ENCODE measurements at regions not wholly inside any gene's neighbourhood (a gene's known extent, or its start where the extent isn't known, plus 50 kb on each side); places are given as distances from the start of the nearest gene placed in this dataset.

GRCh38 chr2:176388861-176389260 is 119.6 kb downstream of the MTX2 start:
- no peak for DNase-seq

DNA sequence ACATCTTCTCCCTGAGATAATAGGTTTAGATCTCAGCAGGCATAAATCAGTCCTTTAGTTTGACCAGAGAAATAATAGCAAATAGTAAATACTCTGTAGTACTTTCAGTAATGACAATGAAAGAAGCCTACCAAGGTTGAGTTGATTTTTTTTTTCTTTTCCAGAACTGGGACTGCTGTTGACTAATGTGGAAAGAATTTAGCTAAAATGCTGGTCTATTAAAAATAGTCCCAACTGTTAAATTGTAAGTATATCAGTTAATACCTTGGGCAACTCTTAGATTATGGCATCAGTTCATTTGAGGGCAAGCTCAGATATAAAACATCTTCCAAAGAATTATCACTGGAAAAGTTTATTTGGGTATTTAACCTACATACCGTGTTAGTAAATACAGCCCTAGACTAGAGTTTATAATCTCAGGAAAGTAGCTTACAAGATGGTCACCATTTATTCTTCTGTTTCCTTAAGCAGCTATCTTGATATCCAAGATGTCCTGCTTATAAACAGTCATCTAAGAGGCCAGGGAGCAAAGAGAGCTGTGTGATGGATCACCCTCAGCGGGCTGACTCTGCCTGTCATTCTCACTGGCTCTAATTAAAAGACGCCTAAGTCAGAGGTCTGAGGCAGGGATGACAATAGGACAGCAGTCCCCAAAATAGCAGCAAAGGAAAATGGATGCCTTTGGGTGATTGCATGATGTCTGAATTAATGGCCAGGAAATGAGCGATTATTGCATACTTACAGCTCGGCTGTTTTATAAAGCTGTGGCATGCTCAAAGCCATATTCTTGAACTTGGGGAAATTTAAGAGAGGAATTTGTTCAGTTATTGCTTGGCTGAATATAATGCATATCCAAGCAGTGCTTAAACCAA is 121.3 kb downstream of the MTX2 start:
- DNase-seq: no peak

DNA sequence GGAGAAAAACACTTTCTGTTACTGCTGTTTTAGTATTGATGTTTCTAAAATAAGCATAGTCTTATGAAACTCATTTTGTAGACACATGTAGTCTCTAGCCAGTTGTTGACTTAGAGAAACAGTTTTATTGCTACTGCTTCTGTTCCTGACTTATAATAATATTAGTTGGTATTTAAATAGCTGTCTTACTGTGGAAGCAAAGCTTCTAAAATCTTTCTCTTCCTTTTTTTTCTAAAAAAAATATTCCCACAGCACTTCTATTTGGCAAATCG is 121.8 kb downstream of the MTX2 start:
- DNase-seq: no peak

DNA sequence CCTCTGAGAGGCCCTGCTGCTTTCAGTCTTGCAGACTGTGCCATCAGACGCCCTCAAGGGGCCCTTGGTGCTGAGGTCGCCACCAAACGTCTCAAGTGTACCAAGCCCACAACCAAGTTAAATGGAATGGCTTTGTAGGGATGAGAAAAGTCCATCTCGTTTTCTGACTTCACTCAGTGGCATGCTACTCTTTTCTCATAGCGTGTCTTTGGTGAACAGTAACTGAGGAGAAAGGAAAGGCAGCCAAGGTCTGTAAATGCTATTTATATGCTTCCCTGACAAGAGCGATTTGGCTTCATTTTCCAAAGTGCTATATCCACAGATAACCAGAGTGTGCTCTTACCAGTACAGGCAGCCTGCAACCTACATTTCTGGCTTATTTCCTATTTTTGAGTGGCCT is 123.0 kb downstream of the MTX2 start:
- no peak for DNase-seq

DNA sequence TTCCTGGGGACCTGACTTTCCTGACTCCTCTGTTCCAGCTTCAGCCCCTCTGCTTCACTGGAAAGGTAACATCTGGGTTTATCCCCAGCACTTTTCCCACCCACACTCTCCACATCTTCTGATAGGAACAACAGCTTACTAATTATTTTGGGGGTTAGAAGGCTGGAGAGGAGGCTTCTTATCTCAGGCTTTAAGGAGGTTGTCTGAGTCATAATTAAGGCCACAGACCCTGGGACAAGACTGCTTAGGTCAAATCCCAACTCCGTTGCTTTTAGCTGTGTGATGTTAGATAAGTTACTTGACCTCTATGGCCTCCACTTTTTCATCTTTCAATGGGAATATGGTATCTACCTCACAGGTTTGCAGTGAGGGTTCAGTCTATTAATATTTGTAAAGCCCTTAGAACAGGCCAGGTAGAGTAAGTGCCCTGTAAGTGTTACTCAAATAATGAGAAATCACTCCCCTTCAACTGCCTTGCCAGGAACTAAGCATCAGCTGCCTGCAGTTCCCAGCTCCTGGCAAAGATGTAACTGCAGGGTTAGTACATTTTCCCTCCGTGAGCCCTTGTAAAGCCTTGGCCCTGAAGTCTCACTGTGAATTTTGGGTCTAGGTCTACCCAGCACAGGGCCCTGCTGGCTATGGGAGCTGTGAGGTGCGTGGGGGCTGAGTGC is 123.6 kb downstream of the MTX2 start:
- peak; percentile 25 for DNase-seq

- DNase-seq: no peak
Observed at GRCh38 chr2:176395273-176395854, 126.1 kb downstream of the MTX2 start.

- no peak for DNase-seq
Observed at GRCh38 chr2:176398243-176399073, 129.2 kb downstream of the MTX2 start.

- no peak for DNase-seq
Observed at GRCh38 chr2:176399074-176399598, 129.9 kb downstream of the MTX2 start.

- no peak for DNase-seq
Observed at GRCh38 chr2:176405477-176405876, 136.2 kb downstream of the MTX2 start.

DNA sequence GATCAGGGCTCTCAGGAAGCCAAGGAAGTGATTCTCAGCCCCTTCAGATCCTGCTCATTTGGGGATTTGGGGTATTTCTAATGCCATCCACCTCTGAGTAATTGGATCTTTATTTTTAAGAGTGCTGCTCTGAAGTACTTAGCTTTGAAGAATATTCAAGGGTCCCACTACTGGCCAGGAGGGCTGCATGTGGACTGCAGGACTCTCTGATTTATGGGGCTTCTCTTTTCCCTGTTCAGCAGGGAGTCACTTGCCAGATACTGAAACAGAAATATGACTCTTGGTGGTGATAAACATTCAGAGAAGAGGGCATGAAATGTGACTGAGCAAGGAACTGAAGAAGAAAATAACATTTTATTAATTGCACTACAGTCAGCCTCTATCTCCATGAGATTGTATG is 138.5 kb downstream of the MTX2 start:
- DNase-seq: no peak

DNA sequence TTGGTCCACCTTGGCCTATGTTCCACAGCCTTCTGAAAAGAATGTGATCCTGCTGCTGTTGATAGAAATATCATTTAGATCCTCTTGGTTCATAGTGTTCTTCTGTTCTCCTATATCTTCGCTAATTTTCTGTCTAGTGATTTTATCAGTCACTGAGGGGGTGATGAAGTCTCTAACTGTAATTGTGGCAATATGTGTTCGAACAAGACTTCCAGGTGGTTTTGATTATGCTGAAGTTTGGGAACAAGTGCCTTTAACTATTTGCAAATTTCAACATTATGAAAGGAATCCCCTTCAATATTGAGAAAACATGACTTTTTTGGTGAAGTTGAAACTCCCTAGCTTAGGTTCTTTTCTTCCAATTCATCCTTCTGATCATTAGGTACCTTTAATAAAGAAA is 140.4 kb downstream of the MTX2 start:
- DNase-seq: no peak

- no peak for DNase-seq
Observed at GRCh38 chr2:176412136-176412535, 142.9 kb downstream of the MTX2 start.

DNA sequence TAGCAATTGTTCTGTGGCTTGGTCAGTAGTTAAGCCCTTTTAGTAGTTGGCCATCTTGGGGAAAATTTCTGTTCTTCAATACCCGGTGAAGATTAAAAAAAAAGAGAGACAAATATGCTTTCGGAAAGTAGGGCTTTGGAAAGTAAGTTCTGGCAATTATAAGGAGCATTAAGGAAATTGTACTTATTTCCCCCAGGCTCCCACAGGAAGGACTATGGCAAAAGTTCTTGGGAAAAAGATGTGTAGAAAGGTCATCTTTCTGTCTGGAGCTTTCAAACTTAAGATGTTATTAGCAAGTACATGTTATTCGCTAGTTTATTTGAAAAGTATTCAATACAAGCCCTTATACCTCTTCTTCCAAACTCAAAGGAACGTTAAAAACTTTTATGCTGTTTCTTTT is 144.5 kb downstream of the MTX2 start:
- DNase-seq: no peak

DNA sequence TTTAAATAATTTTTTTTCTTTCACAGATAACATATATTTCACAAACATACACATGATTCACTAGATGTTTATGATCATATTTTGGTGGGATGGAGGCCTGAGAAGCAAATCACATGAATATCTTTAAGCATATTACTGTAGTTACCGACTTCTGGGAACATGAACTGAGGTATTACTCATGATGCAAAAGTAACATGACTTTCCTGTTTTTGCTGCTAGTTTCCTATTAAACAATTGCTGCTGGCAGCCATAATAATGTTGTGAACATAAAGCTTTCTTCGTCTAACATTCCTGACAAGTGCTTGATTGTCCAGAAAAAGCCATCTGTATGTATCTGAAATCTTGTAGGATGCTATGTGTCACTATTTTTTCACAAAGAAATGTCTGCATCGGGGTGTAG is 145.4 kb downstream of the MTX2 start:
- DNase-seq: no peak

DNA sequence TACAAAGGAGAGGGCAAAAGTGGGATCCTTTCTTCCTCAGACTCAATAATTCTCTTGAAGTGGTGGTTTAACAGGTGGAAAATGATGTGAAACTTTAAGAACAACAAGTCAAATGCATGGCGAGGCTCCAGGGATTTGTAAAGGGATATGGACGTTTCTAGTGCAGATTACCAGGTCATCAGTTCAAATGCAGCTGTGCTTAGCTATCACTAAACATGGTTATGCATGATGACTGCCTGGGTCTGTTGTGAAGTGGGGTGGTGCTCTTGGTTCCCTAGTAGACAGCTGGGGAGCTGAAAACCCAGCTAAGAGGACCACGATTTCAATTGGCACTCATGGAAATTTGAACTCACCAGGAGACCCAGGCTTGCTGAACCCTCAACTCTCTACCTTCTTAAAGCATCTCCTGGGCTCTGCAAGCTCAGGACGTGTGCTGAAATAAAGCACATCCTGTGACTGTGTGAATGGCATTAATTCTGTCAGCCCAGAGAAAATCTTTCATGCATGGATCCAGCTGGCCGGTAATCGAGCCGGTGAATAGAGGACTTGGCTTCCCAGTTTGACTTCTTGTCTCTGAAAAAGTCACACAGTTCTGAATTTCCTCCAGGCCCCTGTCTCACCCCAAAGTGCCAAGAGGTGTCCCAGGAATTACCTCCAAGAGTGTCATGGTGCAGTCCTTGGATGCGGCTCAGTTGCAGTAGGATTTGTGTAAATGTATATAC is 146.1 kb downstream of the MTX2 start:
- no peak for DNase-seq

DNA sequence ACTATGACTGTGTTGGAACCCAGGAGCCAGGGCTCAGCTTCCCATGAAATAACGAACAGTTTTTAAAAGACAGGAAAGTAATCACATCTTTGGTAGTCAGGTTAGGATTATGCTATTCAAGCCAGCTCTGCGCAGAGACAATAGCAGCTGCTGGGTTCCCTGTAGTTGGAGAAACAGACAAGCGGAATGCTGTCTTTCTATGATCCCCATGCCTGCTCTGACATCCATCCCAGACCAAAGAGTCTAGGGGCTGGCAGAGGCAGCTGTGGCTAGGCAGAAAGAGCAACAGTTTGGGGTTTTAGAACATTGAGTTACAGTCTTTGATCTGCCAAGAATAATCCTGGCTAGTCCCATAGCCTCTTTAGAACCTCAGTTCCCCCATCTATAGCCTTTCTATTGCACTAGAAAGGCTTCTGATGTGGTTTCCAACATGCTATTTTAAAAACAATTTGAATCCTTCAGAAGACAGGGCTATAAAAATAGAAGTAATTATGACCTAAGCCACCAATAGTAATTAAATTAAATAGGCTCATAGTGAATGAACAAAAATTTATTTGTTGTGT is 146.8 kb downstream of the MTX2 start:
- DNase-seq: no peak

DNA sequence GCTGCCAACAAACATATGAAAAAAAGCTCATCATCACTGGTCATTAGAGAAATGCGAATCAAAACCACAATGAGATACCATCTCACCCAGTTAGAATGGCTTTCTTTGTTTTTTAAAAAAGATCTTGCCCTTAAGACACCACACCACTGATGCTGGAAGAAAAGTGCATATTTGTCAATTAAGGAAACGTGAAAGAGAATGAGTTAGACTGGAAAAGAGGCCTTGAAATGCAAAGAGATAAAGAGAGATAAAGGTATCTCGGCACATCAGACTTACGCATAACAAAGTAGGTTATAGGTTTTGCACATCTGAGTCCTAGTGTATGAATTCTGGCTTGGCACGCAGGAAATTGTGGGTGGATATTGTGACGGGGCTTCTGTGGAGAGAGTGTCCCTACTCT is 149.5 kb downstream of the MTX2 start:
- DNase-seq: no peak

- no peak for DNase-seq
Observed at GRCh38 chr2:176419591-176420071, 150.4 kb downstream of the MTX2 start.

GRCh38 chr2:176421297-176422050 is 152.2 kb downstream of the MTX2 start:
- no peak for DNase-seq

GRCh38 chr2:176423819-176424218 is 154.6 kb downstream of the MTX2 start:
- no peak for DNase-seq

GRCh38 chr2:176424746-176425145 is 155.5 kb downstream of the MTX2 start:
- no peak for DNase-seq

Measured in NCI-H2029 treated with DMSO at 0.1 percent for 48 hours (cell line).